ENCODE measurements at regions not wholly inside any gene's neighbourhood (a gene's known extent, or its start where the extent isn't known, plus 50 kb on each side); places are given as distances from the start of the nearest gene placed in this dataset.
"Not testable (repeated sequence)": the region's sequence is repeated elsewhere in the genome, so short reads cannot be mapped to it uniquely, and the experiment has no call there.

GRCh38 chr5:1983919-1984695, 101.4 kb upstream of the IRX4 start:
- no peak for FAIRE-seq

GRCh38 chr5:1983401-1983800, 100.7 kb upstream of the IRX4 start:
- Histone ChIP-seq H3K27me3 (no peaks in the 10 kb centered on the region), H3K27ac (no peak overlapping the region), H3K36me3 (no peaks in the 10 kb centered on the region), H3K4me3 (no peak overlapping the region), H3K4me1 (no peaks in the 10 kb centered on the region), H3K9me3 (no peaks in the 10 kb centered on the region)
- intact Hi-C loops (cut with DNase I): no loop called here
- WGBS, 2 donors: 90 to 91% methylated on average over 18 of the region's 18 CpGs
- DNase-seq (no peak), ATAC-seq (no peak), FAIRE-seq (no peak)
- no peak for TF ChIP-seq CTCF (IDR thresholded peaks at IDR 0.05)

More at GRCh38 chr5:1983919-1984695, 101.4 kb upstream of the IRX4 start:
- WGBS, 2 donors: 80 to 83% methylated on average over 11 of the region's 11 CpGs
- Histone ChIP-seq H3K4me1 (no peaks in the 10 kb centered on the region), H3K36me3 (no peaks in the 10 kb centered on the region), H3K4me3 (no peak overlapping the region), H3K27me3 (no peaks in the 10 kb centered on the region), H3K27ac (no peak overlapping the region), H3K9me3 (no peaks in the 10 kb centered on the region)
- no peak for DNase-seq
- no peak for TF ChIP-seq CTCF (IDR thresholded peaks at IDR 0.05)
- intact Hi-C loops (cut with DNase I): no loop called here
- ATAC-seq: no peak

- H3K4me1 ChIP-seq; DNase-seq; H3K9me3 ChIP-seq; H3K27me3 ChIP-seq; FAIRE-seq; intact Hi-C loops (cut with DNase I); ATAC-seq; H3K4me3 ChIP-seq; H3K27ac ChIP-seq; H3K36me3 ChIP-seq: not testable (repeated sequence)
- 75 to 76% methylated on average over 8 of the region's 8 CpGs for WGBS, 2 donors
Measured at GRCh38 chr5:1982561-1982960, 99.8 kb upstream of the IRX4 start.

- no peak overlapping the region for H3K27ac ChIP-seq
- H3K9me3 ChIP-seq: no peaks in the 10 kb centered on the region
- ATAC-seq: peak in 1 of 4 donors; percentile 39
- no peaks in the 10 kb centered on the region for H3K36me3 ChIP-seq
- DNase-seq: no peak
- no peaks in the 10 kb centered on the region for H3K4me1 ChIP-seq
- intact Hi-C loops (cut with DNase I): no loop called here
- H3K27me3 ChIP-seq: no peaks in the 10 kb centered on the region
- 78 to 81% methylated on average over 12 of the region's 12 CpGs for WGBS, 2 donors
- H3K4me3 ChIP-seq: no peak overlapping the region
- no peak for FAIRE-seq
- no peak for TF ChIP-seq CTCF (IDR thresholded peaks at IDR 0.05)
Measured at GRCh38 chr5:1975898-1976765, 93.4 kb upstream of the IRX4 start.

GRCh38 chr5:1975406-1975715, 92.6 kb upstream of the IRX4 start:
- DNase-seq (peak in 3 of 6 donors; percentile 12 to 60 (median 30)), ATAC-seq (peak; percentile 41 to 94 (median 64)), FAIRE-seq (no peak)
- intact Hi-C loops (cut with DNase I): no loop called here
- H3K4me3 ChIP-seq: no peak overlapping the region
- H3K27me3 ChIP-seq: no peaks in the 10 kb centered on the region
- 33 to 34% methylated on average over 7 of the region's 7 CpGs for WGBS, 2 donors
- H3K27ac ChIP-seq: no peak overlapping the region
- H3K4me1 ChIP-seq: no peaks in the 10 kb centered on the region
- no peak for TF ChIP-seq CTCF (IDR thresholded peaks at IDR 0.05)
- no peaks in the 10 kb centered on the region for H3K9me3 ChIP-seq
- H3K36me3 ChIP-seq: no peaks in the 10 kb centered on the region
